ENCODE measurements at regions not wholly inside any gene's neighbourhood (a gene's known extent, or its start where the extent isn't known, plus 50 kb on each side); places are given as distances from the start of the nearest gene placed in this dataset.

- Mint-ChIP-seq H3K4me1 (no peaks in the 10 kb centered on the region), H3K4me3 (no peak overlapping the region), H3K27me3 (ENCODE audit: low read depth in 2 of 2) (no peaks in the 10 kb centered on the region), H3K36me3 (no peaks in the 10 kb centered on the region), H3K27ac (no peak overlapping the region), H3K9me3 (no peaks in the 10 kb centered on the region)
- H3K4me3 ChIP-seq (ENCODE audit: low read length) = no peak overlapping the region
- H3K27me3 ChIP-seq (ENCODE audit: control insufficient read depth, insufficient read depth, low read length) = no peaks in the 10 kb centered on the region
- no peak for ATAC-seq
- 83% methylated on average over 1 of the region's 1 CpG for WGBS (ENCODE audit: insufficient coverage)
- H3K36me3 ChIP-seq (ENCODE audit: control insufficient read depth, insufficient read depth, low read length) = no peaks in the 10 kb centered on the region
- no peak overlapping the region for H3K27ac ChIP-seq (ENCODE audit: low read length)
- intact Hi-C loops (cut with micrococcal nuclease) = no loop called here
- no peak for DNase-seq
- no peaks in the 10 kb centered on the region for H3K4me1 ChIP-seq (ENCODE audit: control insufficient read depth, insufficient read depth, low read length)
- TF ChIP-seq, protein P1, sequence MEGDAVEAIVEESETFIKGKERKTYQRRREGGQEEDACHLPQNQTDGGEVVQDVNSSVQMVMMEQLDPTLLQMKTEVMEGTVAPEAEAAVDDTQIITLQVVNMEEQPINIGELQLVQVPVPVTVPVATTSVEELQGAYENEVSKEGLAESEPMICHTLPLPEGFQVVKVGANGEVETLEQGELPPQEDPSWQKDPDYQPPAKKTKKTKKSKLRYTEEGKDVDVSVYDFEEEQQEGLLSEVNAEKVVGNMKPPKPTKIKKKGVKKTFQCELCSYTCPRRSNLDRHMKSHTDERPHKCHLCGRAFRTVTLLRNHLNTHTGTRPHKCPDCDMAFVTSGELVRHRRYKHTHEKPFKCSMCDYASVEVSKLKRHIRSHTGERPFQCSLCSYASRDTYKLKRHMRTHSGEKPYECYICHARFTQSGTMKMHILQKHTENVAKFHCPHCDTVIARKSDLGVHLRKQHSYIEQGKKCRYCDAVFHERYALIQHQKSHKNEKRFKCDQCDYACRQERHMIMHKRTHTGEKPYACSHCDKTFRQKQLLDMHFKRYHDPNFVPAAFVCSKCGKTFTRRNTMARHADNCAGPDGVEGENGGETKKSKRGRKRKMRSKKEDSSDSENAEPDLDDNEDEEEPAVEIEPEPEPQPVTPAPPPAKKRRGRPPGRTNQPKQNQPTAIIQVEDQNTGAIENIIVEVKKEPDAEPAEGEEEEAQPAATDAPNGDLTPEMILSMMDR (IDR thresholded peaks at IDR 0.05) = no peak
- H3K9me3 ChIP-seq (ENCODE audit: control insufficient read depth, insufficient read depth, low read length) = no peaks in the 10 kb centered on the region
These were observed 244.0 kb downstream of the PLPP3 start for GRCh38 chr1:56335394-56335793.

GRCh38 chr1:56334047-56334446 lies 245.3 kb downstream of the PLPP3 start:
- no peak for ATAC-seq
- Mint-ChIP-seq H3K27ac (no peak overlapping the region), H3K27me3 (ENCODE audit: low read depth in 2 of 2) (no peaks in the 10 kb centered on the region), H3K4me1 (no peaks in the 10 kb centered on the region), H3K4me3 (no peak overlapping the region), H3K9me3 (peaks cover 0 to under 1% of the 10 kb centered on the region in 2 donors), H3K36me3 (no peaks in the 10 kb centered on the region)
- WGBS (ENCODE audit: insufficient coverage) = 95% methylated on average over 2 of the region's 2 CpGs
- Histone ChIP-seq H3K9me3 (ENCODE audit: control insufficient read depth, insufficient read depth, low read length) (no peaks in the 10 kb centered on the region), H3K36me3 (ENCODE audit: control insufficient read depth, insufficient read depth, low read length) (no peaks in the 10 kb centered on the region), H3K27ac (ENCODE audit: low read length) (no peak overlapping the region), H3K4me3 (ENCODE audit: low read length) (no peak overlapping the region), H3K4me1 (ENCODE audit: control insufficient read depth, insufficient read depth, low read length) (no peaks in the 10 kb centered on the region), H3K27me3 (ENCODE audit: control insufficient read depth, insufficient read depth, low read length) (no peaks in the 10 kb centered on the region)
- DNase-seq = no peak
- intact Hi-C loops (cut with micrococcal nuclease) = no loop called here
- TF ChIP-seq, protein P1 (IDR thresholded peaks at IDR 0.05) = no peak

DNA sequence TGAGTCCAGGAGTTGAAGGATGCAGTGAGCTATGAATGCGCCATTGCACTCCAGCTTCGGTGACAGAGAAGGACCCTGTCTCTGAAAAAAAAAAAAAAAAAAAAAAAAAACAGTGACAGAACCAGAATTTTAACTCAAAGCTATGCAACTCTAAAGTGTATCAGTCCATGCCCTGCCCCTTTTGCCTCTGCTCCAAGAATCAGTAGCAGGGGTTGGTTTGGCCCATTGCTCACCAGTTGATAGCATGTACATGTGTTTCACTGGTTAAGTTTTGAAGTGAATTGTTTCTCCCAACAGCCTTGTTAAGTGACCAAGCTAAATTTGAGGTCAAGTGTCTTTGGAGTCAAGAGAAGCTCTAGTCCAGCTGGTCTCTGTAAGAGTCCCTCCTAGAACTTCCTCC lies 245.9 kb downstream of the PLPP3 start:
- Histone ChIP-seq H3K27ac (ENCODE audit: low read length) (no peak overlapping the region), H3K4me1 (ENCODE audit: control insufficient read depth, insufficient read depth, low read length) (no peaks in the 10 kb centered on the region), H3K36me3 (ENCODE audit: control insufficient read depth, insufficient read depth, low read length) (no peaks in the 10 kb centered on the region), H3K27me3 (ENCODE audit: control insufficient read depth, insufficient read depth, low read length) (no peaks in the 10 kb centered on the region), H3K4me3 (ENCODE audit: low read length) (no peak overlapping the region), H3K9me3 (ENCODE audit: control insufficient read depth, insufficient read depth, low read length) (no peaks in the 10 kb centered on the region)
- Mint-ChIP-seq H3K27me3 (ENCODE audit: low read depth in 2 of 2) (no peaks in the 10 kb centered on the region), H3K9me3 (peaks cover 0 to 3% of the 10 kb centered on the region in 2 donors), H3K27ac (no peak overlapping the region), H3K4me3 (no peak overlapping the region), H3K36me3 (no peaks in the 10 kb centered on the region), H3K4me1 (no peaks in the 10 kb centered on the region)
- ATAC-seq (no peak), DNase-seq (no peak)
- intact Hi-C loops (cut with micrococcal nuclease) = no loop called here
- TF ChIP-seq, protein P1 (IDR thresholded peaks at IDR 0.05) = no peak
- 100% methylated on average over 1 of the region's 2 CpGs for WGBS (ENCODE audit: insufficient coverage)

- intact Hi-C loops (cut with micrococcal nuclease) = no loop called here
- H3K36me3 ChIP-seq (ENCODE audit: control insufficient read depth, insufficient read depth, low read length) = no peaks in the 10 kb centered on the region
- no peaks in the 10 kb centered on the region for H3K9me3 ChIP-seq (ENCODE audit: control insufficient read depth, insufficient read depth, low read length)
- Mint-ChIP-seq H3K4me3 (no peak overlapping the region), H3K27ac (no peak overlapping the region), H3K4me1 (no peaks in the 10 kb centered on the region), H3K36me3 (no peaks in the 10 kb centered on the region), H3K9me3 (peaks cover 0 to 3% of the 10 kb centered on the region in 2 donors), H3K27me3 (ENCODE audit: low read depth in 2 of 2) (no peaks in the 10 kb centered on the region)
- 92% methylated on average over 11 of the region's 12 CpGs for WGBS (ENCODE audit: insufficient coverage)
- no peaks in the 10 kb centered on the region for H3K4me1 ChIP-seq (ENCODE audit: control insufficient read depth, insufficient read depth, low read length)
- no peak overlapping the region for H3K4me3 ChIP-seq (ENCODE audit: low read length)
- no peak overlapping the region for H3K27ac ChIP-seq (ENCODE audit: low read length)
- no peak for DNase-seq
- H3K27me3 ChIP-seq (ENCODE audit: control insufficient read depth, insufficient read depth, low read length) = no peaks in the 10 kb centered on the region
- ATAC-seq = no peak
- TF ChIP-seq, protein P1 (IDR thresholded peaks at IDR 0.05) = no peak
These were observed 247.3 kb downstream of the PLPP3 start for GRCh38 chr1:56331892-56332567.
